ENCODE measurements at regions not wholly inside any gene's neighbourhood (a gene's known extent, or its start where the extent isn't known, plus 50 kb on each side); places are given as distances from the start of the nearest gene placed in this dataset.

DNA sequence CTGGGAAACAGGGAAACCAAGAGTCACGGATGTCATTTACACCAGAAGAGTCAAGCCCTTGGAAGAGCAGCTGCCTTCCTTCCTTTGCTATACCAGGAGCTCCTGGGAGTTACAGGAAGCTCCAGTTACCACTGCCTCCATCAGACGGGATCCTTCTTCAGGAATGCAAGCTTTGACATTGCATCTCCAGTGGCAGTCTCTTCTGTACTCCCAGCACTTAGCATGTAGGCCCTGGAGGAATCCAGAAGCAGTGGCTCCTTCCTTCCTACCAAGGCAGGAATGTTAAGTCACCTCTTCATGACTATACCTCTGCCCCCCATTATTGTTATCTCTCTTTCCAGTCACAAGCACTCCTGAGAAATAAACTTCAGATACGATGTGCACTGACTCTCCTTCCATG, 836.0 kb downstream of the MAFB start:
- DNase-seq = no peak

DNA sequence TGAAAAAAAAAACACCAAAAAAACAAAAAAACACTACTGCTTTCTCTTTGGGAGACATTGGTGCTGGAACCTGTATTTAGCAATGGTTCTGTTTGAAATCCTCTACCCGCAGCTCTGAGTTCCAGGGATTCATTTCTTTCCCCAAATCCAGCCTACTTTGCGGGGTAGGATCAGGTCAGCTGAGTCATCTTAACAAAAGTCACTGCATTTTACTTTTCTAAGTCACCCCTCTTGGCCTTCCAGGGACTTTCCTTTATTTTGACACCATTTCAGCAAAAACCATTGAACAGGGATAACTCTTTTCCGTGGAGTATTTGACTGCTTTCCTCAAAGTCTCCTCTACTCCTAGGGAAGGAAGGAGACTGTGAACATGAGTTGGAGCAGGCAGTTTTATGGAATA, 837.6 kb downstream of the MAFB start:
- no peak for DNase-seq

DNA sequence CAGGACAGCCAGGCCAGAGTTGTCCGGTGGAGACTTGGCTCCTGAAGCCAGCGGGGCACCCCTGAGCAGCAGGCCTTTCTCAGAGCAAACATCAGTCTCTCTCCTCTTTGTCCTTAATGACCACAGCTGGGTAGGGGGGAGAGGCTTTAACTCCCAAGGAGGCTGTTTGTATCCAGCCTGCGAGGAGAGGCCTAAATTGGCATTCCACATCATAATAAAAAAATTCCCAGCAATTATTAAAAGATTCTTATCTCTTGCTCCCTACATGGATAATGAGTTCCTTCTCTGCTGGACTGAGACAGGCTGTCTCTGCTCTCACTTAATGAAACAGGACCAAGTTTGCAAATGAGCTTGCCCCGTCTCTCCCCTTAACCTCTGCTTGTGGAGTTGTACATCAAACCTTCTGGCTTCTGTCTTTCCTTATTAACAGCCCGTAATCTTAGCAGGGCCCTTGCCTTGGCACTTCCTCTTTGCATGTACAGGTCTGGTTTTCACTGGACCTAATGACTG, 838.2 kb downstream of the MAFB start:
- DNase-seq = no peak

DNA sequence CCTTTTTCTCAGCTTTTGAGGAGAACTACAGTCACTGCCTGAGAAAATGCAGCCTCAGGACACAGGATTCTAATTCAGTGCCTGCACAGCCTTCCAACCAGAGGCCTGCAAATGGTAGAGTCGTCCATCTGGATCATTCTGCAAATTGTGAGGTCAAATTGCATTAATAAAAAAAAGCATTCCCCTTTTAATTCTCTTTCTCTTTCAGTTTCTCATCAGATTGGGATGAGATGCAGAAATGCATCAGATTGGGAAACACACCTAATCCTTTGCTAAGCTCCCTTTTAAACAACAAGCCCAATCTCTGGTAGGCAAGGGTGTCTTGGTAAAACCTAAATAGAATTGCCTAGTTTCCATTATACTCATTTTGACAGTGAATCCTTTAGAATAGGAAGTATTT, 838.8 kb downstream of the MAFB start:
- DNase-seq = no peak

DNA sequence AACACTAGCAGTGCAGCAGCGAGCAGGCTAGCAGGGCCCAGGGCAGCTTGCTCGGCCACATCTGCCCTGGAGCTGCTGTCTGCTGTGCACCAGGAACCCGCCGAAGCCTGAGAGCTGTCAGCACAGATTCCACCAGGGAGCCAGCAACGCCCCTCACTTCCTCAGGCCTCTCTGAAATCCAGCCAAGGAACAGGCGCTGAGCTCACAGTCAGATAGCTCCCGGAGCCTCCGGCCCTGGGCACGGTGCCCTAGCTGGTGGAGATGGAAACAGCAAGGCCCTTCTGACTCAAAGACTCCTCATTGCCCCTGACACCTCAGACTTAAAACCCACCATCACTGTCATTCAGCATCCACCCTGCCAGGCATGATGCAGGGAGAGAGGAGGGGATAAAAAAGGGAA, 839.4 kb downstream of the MAFB start:
- no peak for DNase-seq

DNA sequence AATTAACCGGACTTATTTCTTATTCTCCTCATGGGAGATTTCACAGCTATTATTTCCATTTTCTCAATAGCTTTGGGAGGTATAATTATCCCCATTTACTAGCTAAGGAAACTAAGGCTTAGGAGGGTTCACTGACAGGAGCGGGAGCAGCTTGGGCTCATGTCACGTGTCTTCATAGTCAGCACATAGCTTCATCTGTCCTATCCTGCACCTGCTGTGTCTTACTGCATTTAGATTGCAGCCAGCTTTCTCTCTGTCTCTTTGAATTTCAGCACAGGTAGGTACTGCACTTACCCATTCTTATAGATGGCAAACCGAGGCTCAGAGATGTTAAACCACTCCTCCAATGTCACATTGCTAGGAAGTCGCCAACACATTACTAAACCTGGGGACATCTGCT, 839.9 kb downstream of the MAFB start:
- no peak for DNase-seq

DNA sequence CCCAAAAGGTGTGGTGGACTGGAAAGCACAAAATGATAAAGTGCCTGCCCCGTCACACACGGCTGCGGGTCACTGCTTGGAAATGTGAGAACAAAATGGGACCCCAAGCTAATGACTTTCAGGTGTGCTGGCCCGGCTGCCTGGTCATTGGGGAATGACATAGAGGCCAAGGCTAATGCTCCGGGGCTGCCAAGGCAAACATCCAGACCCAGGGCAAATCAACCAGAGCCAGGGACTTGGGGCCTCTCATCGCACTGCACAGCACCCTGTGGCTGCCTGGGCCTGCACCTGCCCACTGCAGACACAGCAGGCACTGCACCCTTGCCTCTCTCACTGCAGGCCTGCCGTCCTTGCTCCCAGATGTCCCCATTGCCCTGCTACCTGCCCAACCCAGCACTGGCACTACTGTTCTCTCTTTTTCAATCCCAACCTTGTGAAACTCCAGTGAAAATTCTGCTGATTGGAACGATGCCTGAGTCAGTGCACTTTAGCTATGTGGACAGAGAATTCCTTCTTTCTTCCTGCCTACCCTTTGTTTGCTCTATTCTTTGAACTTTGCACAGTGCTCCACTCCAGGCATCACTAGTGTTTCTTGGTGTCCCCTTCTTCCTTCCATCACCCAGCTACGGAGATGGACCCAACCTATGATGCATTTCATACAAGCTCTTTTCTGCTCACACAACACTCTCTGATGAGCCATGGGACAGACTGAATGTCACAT, 849.5 kb downstream of the MAFB start:
- DNase-seq = no peak

DNA sequence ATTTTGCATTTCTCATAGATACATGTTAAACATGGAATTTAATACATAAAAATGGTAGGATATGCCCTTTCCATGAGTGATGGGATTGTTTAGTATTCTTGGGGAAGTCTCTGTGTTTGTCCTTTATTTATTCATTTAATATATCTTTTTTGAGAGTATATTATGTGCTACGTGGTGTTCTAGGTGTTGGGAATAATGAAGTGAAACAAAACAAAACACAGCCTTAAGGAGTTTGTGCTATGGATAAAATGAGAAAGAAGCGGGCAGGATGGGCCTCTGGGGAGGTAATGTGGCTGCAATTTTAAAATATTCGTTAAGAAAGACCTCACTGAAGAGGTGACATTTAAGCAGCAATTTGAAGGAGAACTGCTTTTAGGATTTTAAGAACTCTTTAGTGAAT, 851.5 kb downstream of the MAFB start:
- no peak for DNase-seq

DNA sequence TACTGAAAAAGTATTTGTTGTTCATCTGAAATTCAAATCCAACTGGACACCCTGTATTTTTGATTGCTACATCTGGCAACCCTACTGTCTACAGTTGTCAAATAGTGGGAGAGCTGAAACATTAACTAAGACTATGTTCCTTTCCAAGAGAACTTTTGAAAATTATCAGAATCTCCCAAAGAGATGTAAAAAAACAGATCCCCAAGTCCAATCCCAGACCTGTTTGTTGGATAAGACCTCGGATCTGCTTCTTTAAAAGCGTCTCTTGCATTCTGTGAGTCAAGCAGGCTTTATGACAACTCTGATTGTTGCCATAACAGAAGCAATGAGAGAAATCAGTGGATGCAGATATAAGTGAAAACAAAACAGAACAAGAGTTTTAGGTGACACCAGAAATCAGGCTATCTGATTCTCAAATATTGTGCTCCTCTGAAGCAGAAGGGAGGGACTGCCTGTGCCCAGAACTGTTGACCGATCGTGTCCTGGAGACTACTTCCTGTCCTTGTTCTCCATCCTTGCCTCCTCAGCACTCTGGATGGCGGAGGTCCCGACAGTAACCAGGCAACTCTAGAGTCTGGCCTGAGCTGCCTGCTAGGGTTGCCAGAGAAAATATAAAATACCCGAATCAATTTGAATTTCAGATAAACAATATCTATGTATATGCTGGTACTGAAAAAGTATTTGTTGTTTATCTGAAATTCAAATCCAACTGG, 853.8 kb downstream of the MAFB start:
- DNase-seq = no peak

DNA sequence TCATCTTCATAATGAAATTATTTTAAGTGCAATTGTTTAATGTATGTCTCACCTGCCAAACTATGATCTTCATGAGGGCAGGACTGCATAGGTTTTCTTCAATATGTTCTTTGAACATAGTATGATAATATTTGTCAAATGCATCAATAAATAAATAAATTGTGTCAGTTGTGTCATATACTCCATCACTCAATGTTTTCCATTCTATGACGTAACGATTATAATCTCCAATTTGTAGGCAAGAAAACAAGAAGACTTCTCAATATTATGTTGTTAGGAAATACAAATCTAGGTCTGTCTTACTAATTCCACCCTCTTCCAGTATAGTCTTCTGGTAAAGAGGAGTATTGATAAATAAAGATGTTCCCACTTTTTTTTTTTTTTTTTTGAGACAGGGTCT, 858.1 kb downstream of the MAFB start:
- DNase-seq = no peak

DNA sequence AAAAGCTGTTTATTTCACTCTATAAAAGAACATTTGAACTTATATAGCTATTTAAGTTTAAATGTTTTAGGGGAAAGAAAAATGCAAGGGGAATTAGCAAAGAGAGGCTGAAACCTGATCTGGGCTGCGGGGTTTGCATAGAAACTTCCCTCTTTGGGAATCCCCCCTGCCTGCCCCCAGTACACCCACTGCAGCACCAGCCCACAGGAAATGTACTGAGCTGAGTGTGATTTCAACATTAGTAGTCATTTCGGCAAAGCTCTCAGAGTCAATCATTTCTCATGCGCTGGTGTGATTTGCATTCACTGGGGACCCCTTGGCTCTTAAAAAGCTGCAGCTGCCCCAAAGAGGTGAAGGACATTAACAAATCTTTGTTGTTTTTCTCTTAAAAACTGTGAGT, 859.4 kb downstream of the MAFB start:
- no peak for DNase-seq

DNA sequence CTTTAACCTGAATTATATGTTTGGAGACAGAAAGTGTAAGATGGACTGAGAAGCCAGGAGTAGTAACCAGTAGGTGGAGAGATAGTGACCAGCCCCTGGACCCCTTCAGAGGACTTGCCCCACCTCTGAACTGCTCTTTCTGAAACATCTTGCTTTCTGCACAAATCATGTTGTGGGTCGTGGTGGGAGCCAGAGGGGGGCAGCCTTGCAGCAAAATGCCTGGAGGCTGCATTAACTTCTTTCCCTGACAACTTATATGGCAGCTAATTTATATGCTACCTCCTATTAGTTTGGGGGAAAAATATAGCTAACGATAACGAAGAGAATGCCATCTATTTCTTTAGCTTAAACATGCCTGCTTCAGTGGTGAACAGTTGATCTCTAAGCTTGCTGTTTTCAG, 859.8 kb downstream of the MAFB start:
- DNase-seq = no peak

DNA sequence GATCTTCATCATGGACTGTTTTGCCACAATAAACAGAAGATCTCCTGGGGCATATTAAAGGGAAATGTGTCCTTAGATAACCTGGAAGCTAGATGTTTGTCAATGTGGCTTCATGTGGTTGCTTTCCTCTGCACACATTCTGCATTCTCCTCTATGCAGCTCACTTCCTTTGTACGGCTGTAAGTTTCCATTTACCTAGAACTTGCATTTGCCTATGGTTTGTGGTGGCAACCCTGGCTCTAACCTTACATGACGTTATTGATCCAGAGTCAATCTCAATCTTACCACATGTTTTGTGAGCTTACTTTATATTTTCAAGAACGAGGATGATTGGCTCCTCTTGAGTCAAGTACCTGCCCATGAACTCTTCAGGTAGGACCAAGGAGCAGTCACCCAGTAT, 863.1 kb downstream of the MAFB start:
- DNase-seq = no peak

DNA sequence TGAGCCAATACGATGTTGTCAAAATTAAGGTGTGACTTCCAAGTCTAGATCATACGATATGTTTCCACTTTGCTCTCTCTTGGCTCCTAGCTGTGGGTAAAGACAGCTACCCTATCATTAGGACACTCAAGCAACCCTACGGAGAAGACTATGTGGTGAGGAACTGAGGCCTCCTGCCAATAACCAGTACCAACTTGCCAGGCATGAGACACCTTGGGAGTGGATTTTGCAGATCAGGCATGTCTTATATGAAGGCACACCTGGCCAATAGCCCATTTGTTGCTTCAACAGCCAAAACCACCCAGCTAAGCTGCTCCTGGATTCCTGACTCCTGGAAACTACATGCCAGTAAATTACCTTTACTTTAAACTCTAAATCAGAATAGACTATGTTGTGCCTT, 863.4 kb downstream of the DHX35 start:
- DNase-seq = no peak

DNA sequence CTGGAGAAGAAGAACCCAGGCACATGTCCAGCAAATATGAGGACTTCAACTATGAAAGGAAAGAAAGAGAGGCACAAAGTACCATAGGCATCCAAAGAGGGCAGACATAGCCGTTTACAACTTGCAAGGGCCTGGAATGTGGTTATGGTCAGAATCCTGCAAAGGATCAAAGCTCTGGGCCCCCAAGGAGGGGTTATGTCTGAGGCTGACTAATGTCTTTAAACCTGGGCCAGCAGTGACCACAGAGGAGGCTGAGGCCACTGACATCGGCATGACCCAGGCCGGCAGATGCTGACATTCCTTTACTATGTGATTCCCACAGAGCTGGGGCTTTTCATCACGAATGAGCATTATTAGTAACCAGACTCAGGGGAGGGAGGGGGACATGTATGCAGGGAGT, 861.1 kb downstream of the DHX35 start:
- DNase-seq = no peak

DNA sequence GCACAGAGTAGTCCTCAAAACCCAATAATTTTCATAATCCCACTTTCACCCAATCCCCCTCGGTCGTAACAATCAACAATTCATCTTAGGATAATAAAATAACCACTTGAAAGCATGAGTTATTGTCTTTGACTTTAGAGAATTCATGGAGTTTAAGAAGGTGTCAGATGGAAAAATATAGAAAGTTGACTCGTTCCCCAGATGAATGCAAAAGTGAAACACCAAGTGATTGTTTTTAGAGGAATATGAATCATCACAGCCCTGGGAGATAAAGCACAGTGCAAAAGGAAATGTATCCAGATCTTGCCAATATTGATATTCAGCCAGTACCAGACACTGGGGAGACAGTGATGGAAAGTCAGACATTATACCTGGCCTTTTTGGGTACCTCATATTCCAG, 860.5 kb downstream of the DHX35 start:
- no peak for DNase-seq

DNA sequence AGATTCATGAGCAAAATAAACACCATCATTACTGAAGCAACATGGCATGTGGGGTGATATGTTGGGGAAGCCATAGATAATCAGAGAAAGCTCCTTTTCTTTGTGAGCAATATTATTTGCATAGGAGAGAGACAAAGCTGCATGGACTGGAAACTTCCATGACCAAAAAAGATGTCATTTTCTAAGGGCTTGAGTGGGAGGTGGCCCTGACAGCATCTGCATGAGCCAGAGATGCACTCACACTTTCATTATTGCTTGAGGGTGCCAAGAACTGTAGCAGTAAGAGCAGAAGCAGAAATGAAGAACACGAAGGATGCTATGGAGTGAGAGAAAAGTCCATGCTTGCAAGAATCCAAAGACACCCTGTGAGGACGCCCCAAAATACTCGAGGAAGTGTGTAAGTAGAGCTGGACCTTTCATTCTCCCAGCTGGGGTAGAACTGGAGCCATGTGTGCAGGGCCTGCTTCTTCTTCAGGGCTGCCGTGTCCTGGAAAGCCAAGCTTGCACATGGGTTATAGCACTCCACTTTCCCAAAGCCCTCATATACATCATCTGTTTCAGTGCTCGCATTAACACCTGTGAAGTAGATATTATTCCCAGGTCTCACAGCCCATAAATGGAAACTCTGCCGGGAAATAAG, 851.2 kb downstream of the DHX35 start:
- no peak for DNase-seq

DNA sequence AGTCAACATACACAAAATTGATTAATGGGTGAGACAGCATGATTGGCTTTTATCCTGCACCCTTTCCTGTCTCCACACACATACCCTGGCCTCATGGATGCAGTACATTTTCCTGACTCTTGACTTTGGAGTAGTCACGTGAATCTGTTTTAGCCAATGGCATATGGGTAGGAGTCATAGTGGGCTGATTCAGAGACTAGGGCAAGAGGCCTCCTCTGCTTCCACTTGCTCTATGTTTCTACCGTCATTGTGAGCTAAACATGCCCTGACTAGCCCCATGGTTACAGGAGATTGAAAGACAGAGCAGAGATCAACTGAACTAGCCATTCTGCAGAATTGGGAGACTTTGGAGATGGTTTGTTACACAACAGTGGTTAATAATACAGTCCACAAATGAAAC, 850.0 kb downstream of the DHX35 start:
- no peak for DNase-seq

DNA sequence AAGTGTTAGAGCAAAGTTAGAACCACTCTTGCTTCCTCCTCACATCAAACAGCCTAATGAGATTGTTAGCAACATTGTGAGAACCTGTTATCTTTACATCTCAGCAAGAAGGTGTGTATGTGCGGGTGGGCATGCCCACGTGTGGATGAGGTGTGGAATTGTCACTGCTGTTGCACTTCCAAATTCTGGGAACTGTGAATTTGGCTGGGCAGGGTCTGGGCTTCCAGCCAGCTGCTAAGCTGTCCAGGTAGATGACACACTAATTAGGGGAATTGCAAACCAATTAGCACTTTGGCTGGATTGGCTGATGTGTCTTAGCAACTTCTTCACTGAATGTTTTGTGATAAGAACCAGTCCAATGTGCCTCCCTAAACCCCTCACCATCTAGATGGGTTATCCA, 848.2 kb downstream of the DHX35 start:
- DNase-seq = no peak

DNA sequence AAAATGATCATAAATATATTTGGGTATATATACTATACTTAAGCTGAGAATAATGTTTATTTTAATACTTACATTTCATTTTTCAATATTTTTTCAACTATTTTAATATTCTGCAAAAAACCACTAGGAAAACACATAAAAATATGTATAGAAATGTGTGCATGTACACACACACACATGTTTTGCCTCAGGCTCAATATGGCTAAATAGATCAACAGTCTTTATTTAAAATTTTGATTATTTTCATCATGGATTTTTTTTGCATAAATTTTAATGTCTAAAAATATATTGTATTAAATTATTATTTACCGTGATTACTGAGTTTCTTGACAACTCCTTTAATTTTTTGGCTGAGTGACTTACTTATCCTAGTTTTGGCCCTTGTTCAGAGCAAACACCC, 846.5 kb downstream of the DHX35 start:
- DNase-seq = no peak

DNA sequence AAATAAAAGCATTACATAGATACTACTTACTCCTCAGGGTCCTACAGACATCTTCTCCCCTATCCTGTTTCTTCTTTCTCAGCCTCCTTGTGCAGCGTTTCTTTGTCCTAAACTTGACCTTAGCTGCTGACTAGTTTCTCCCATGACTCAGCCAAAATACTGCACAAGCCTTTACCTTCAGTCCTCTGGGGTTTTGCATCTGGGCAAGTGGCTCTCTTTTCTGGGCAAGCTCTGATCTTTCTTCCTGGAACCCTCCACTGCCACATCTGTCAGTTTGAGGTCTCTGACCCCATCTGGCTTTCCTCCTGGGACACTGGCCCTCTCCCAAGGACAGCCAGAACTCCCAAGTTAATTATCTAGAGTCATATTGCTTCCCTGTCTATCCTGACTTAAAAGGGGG, 838.4 kb downstream of the DHX35 start:
- no peak for DNase-seq

DNA sequence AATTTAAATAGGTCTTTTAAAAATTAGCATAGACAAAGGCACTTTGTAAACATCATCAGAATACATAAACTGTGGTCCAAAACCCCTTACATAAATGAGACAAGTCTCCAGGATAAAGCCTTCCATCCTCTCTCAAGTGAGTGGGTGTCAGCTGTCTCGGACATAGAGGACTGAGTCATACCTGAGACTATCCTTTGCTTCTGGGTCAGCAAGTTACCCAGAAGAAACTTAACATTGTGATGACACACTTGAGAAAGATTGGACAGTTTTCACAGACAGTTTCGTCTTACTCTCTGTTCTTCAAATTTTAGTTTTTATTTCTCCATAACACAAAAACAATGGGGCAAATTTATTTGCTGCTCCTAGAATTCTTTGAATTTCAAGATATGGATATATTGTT, 838.0 kb downstream of the DHX35 start:
- no peak for DNase-seq

DNA sequence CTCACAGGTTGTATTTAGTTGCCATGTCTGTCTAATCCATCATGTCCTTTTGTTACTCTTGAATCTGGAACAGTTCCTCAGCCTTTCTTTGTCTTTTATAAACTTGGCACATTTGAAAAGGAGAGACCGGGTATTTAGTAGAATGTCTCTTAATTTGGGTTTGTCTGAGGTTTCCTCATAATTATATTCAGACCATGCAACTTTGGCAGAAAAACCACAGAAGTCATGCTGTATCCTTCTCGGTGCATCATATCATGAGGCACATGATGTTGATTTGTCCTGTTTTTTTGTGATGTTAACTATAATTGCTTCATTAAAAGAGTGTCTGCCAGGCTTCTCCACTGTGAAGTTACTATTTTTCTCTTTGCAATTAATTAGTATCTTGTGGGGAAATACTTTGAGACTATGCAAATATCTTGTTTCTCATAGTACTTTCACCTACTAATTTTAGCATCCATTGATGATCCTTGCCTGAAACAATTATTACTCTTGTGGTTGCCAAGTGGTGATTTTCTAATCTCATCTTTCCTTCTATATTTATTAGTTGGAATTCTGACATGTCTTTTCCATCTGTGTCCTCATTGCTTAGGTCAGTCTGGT, 837.3 kb downstream of the DHX35 start:
- DNase-seq = no peak
